ENCODE measurements at regions not wholly inside any gene's neighbourhood (a gene's known extent, or its start where the extent isn't known, plus 50 kb on each side); places are given as distances from the start of the nearest gene placed in this dataset.
A peak's percentile ranks its signal among the peaks of the same experiment; 100 is the strongest.

DNA sequence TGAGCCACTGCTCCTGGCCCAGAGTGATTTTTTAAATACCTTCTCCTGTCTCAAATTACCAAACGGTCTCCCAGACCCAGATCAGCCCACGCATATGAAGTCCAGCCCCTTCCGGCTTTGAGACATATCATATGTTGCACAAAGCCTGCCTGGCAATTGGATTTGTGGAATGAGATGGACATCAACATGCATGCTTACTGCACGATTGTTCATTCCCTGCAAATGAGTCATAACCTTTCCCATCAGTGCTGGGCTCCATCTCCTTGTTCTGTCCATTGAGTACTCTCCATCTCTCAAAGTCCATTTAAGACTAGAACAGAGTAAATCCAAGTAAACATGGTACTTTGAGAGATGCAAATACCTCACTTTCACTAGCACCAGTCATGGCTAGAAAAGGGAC, 612.2 kb upstream of the USP24 start:
- Mint-ChIP-seq H3K9me3 (ENCODE audit: insufficient read depth) (no peaks in the 10 kb centered on the region), H3K4me1 (ENCODE audit: low read depth) (peaks cover 4% of the 10 kb centered on the region)

DNA sequence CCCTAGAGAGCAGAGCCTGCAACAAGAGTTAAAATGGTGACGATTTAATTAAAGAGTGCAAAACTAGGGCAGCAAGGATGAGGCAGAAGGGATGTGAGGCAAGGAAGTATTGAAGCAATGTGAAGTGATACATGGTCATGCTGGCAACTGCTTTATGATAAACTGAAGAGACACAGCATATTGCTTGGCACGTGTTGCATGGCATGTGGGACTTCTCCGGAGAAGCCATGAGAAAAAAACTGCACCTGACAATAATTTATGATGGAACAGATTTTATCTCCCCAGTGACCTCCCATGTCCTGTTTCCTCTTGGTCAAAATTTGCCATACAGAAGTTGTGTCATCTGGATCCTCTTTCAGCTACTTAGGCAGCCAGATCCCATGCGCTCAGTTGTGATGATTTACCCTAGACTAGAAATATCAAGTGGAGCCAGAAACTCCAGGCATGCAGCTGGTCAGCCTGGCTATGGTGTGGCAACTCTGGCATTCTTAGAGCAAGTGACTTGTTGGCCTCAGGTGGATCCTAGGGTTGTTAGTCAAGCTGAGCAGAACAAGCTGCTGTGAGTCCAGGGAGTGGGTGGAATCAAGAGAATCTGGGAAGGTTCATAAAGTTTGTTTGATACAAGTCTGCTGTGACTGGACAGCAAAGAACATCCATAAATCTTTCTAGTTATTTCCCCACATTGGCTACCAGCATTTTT, 611.4 kb upstream of the USP24 start:
- POLR2A ChIA-PET: no interaction called here
- DNase-seq: no peak
- no peak overlapping the region for H3K27ac Mint-ChIP-seq
- peaks cover 2% of the 10 kb centered on the region for H3K4me1 Mint-ChIP-seq (ENCODE audit: low read depth)
- no peaks in the 10 kb centered on the region for H3K27me3 Mint-ChIP-seq (ENCODE audit: low read depth)
- no peaks in the 10 kb centered on the region for H3K9me3 Mint-ChIP-seq (ENCODE audit: insufficient read depth)
- no peak for ATAC-seq
- H3K4me3 Mint-ChIP-seq: no peak overlapping the region
- CTCF ChIA-PET: no interaction called here
- H3K36me3 Mint-ChIP-seq (ENCODE audit: low read depth): no peaks in the 10 kb centered on the region

More for the DNA sequence above, 612.2 kb upstream of the USP24 start:
- POLR2A ChIA-PET: no interaction called here
- CTCF ChIA-PET: no interaction called here
- no peak for DNase-seq
- Mint-ChIP-seq H3K36me3 (ENCODE audit: low read depth) (no peaks in the 10 kb centered on the region), H3K27ac (no peak overlapping the region), H3K4me3 (no peak overlapping the region), H3K27me3 (ENCODE audit: low read depth) (no peaks in the 10 kb centered on the region)
- no peak for ATAC-seq

DNA sequence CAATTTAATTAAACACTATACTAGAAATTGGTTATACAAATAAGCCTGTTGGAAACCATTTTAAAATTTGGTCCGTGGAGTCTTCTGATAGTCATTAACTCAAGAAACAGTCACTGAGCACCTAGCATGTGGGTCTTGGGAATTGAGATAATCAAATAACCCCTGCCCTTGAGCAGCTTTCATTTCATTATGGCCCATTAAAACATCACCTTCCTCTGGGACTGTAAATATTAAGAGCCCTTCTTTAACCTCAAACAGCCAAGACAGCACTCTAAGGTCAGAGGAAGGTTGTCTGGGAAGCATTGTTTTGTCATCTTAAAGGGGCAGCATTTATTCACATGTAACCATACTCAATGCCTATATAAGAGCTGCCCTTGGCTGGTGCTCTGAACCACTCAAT, 610.3 kb upstream of the USP24 start:
- ChIA-PET CTCF (no interaction called here), POLR2A (no interaction called here)
- Mint-ChIP-seq H3K27me3 (ENCODE audit: low read depth) (peaks cover 4% of the 10 kb centered on the region), H3K9me3 (ENCODE audit: insufficient read depth) (no peaks in the 10 kb centered on the region), H3K4me3 (no peak overlapping the region), H3K27ac (no peak overlapping the region), H3K36me3 (ENCODE audit: low read depth) (no peaks in the 10 kb centered on the region), H3K4me1 (ENCODE audit: low read depth) (no peaks in the 10 kb centered on the region)
- ATAC-seq: no peak
- no peak for DNase-seq

DNA sequence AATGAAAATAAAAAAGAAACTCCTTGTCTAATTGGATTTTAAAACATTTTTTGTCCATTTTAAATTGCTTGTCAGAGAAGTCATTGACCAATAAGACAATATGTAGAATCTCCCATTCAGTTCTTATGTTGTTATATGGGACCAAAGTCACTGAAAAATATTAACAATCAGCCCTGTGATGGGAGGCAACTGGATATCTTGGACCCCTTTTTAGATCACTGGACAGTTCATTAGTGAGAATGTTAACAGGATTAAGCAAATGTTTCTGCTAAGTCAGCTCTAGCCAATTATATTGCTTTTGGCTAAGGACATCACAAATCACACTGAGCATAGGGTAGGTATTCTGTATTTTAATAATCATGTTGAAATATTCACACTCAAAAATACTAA, 609.1 kb upstream of the USP24 start:
- CTCF ChIA-PET: no interaction called here
- no peak overlapping the region for H3K4me3 Mint-ChIP-seq
- H3K27ac Mint-ChIP-seq: no peak overlapping the region
- POLR2A ChIA-PET: no interaction called here
- H3K27me3 Mint-ChIP-seq (ENCODE audit: low read depth): peaks cover 4% of the 10 kb centered on the region
- no peaks in the 10 kb centered on the region for H3K9me3 Mint-ChIP-seq (ENCODE audit: insufficient read depth)
- H3K36me3 Mint-ChIP-seq (ENCODE audit: low read depth): no peaks in the 10 kb centered on the region
- no peak for DNase-seq
- ATAC-seq: no peak
- no peaks in the 10 kb centered on the region for H3K4me1 Mint-ChIP-seq (ENCODE audit: low read depth)

DNA sequence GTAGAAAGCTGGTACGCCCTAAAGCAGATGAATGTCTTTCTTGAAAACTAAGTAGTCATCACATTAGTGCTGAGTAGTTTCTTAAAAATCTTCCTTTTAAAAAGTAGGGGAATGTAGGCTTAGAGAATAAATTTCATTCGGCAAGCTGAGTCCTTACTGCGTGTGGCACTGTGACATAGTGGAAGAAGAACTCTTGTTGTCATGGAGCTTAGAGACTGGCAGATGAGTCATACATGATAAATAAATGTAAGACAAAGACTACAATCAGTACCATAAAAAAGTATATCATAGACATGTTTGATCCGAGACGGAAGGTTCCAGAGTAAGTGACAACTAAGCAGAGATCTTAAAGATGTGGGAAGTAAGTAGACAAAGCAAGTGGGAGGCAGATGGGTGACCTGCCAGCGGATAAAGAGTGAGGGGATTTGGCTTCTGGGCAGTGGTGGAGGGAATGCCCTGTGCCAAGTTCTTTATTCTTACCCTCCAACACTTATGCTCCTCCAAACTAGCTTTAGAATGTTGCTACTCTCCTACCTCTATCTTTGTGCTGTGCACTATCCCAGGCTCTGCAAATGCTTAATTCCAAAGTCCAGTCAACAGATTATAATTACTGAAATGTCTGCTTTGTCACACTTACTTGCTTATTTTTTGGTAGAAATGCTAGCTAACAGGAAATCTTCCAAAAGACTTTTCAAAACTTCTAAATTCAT, 608.5 kb upstream of the USP24 start:
- H3K4me3 Mint-ChIP-seq: no peak overlapping the region
- no peaks in the 10 kb centered on the region for H3K9me3 Mint-ChIP-seq (ENCODE audit: insufficient read depth)
- CTCF ChIA-PET: no interaction called here
- DNase-seq (no peak), ATAC-seq (no peak)
- no peaks in the 10 kb centered on the region for H3K36me3 Mint-ChIP-seq (ENCODE audit: low read depth)
- H3K27me3 Mint-ChIP-seq (ENCODE audit: low read depth): peaks cover 4% of the 10 kb centered on the region
- no peaks in the 10 kb centered on the region for H3K4me1 Mint-ChIP-seq (ENCODE audit: low read depth)
- no peak overlapping the region for H3K27ac Mint-ChIP-seq
- POLR2A ChIA-PET: no interaction called here

DNA sequence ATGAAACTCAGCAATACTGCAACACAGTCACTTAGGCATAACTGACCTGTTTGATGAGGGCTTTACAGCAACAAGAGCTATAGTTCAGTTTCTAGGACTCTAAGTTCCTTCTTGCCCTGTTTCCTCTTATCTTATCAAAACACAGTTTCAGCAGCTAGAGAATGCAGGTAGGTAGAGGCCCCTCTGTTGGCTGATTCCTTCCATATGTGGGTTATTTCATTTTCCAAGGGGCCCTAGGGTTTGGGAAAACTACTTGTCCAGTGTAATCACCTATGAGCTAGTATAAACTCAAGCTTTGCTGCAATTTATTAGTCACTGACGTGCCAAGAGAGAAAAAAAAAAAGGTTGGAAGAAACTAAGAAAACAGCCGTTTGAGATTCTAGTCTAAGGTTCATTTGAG, 607.7 kb upstream of the USP24 start:
- Mint-ChIP-seq H3K4me1 (ENCODE audit: low read depth) (no peaks in the 10 kb centered on the region), H3K4me3 (no peak overlapping the region), H3K9me3 (ENCODE audit: insufficient read depth) (no peaks in the 10 kb centered on the region), H3K27me3 (ENCODE audit: low read depth) (peaks cover 4% of the 10 kb centered on the region), H3K36me3 (ENCODE audit: low read depth) (no peaks in the 10 kb centered on the region), H3K27ac (no peak overlapping the region)
- CTCF ChIA-PET: no interaction called here
- ATAC-seq (no peak), DNase-seq (no peak)
- POLR2A ChIA-PET: no interaction called here

DNA sequence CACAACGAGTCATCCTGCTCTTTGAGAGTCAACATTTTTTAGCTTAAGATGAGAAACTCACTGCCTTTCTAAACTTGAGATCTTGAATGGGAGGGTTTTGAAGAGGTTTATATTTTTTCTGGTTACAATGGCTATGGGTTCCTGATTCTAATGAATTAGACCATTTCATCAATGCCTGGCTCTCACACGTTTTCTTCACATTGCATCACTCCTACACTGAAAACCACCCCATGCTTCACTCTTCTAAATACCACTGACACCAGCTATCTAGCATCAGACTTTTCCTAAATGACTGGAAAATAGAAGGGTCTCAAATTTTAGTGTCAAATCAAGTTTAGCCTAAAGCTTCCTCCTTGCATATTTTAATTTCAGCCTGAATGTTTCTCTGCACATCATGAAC, 606.1 kb upstream of the USP24 start:
- ATAC-seq (no peak), DNase-seq (no peak)
- ChIA-PET CTCF (no interaction called here), POLR2A (no interaction called here)
- peaks cover 4% of the 10 kb centered on the region for H3K4me1 Mint-ChIP-seq (ENCODE audit: low read depth)
- H3K27ac Mint-ChIP-seq: no peak overlapping the region
- H3K4me3 Mint-ChIP-seq: no peak overlapping the region
- H3K9me3 Mint-ChIP-seq (ENCODE audit: insufficient read depth): no peaks in the 10 kb centered on the region
- H3K27me3 Mint-ChIP-seq (ENCODE audit: low read depth): peaks cover 4% of the 10 kb centered on the region
- H3K36me3 Mint-ChIP-seq (ENCODE audit: low read depth): no peaks in the 10 kb centered on the region

DNA sequence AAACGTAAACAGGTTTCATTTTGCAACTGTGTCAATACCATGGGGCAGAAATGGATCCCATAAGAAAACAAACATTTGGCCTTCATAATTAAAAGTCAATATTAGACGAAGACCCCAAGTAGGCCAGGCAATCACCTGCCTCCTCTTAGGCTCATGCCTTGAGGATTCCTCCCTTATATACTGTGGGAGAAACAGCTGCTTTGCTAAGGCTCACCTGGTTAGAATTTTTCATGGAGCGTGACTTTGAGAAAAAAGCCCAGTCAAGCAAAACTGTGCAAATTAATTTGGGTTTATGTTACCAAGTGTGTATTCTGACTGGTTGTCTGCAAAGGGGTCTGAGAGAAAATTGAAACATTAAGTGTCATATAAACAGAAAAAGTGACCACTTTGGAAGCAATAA, 605.3 kb upstream of the USP24 start:
- POLR2A ChIA-PET: no interaction called here

DNA sequence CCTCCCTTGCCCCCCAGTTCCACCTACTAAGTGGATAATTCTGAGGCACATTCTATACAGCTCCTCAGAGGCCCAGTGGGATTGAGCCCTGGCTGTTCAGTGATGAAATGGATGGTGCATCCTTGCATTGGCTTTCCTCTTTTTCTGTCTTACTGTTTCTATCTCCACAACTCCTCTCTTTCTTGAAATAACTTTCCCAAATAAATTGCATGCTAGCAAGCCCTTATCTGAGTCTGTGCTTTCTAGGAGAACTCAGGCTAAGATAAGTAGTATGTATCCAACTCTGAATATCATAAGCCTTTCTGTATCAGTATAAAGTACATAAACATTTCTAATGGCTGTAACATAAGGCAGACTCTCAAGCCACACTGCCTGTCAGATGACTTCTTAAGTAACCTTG, 603.8 kb upstream of the USP24 start:
- ChIA-PET POLR2A (no interaction called here), CTCF (no interaction called here)
- no peak for ATAC-seq
- no peak overlapping the region for H3K27ac Mint-ChIP-seq
- peaks cover 4% of the 10 kb centered on the region for H3K4me1 Mint-ChIP-seq (ENCODE audit: low read depth)
- no peak overlapping the region for H3K4me3 Mint-ChIP-seq
- H3K36me3 Mint-ChIP-seq (ENCODE audit: low read depth): no peaks in the 10 kb centered on the region
- no peaks in the 10 kb centered on the region for H3K9me3 Mint-ChIP-seq (ENCODE audit: insufficient read depth)
- no peak for DNase-seq
- peaks cover 4% of the 10 kb centered on the region for H3K27me3 Mint-ChIP-seq (ENCODE audit: low read depth)

More for the DNA sequence above, 605.3 kb upstream of the USP24 start:
- ATAC-seq (no peak), DNase-seq (no peak)
- no peak overlapping the region for H3K27ac Mint-ChIP-seq
- H3K27me3 Mint-ChIP-seq (ENCODE audit: low read depth): peaks cover 4% of the 10 kb centered on the region
- CTCF ChIA-PET: no interaction called here
- peaks cover 4% of the 10 kb centered on the region for H3K4me1 Mint-ChIP-seq (ENCODE audit: low read depth)
- no peaks in the 10 kb centered on the region for H3K36me3 Mint-ChIP-seq (ENCODE audit: low read depth)
- H3K4me3 Mint-ChIP-seq: no peak overlapping the region
- H3K9me3 Mint-ChIP-seq (ENCODE audit: insufficient read depth): no peaks in the 10 kb centered on the region

DNA sequence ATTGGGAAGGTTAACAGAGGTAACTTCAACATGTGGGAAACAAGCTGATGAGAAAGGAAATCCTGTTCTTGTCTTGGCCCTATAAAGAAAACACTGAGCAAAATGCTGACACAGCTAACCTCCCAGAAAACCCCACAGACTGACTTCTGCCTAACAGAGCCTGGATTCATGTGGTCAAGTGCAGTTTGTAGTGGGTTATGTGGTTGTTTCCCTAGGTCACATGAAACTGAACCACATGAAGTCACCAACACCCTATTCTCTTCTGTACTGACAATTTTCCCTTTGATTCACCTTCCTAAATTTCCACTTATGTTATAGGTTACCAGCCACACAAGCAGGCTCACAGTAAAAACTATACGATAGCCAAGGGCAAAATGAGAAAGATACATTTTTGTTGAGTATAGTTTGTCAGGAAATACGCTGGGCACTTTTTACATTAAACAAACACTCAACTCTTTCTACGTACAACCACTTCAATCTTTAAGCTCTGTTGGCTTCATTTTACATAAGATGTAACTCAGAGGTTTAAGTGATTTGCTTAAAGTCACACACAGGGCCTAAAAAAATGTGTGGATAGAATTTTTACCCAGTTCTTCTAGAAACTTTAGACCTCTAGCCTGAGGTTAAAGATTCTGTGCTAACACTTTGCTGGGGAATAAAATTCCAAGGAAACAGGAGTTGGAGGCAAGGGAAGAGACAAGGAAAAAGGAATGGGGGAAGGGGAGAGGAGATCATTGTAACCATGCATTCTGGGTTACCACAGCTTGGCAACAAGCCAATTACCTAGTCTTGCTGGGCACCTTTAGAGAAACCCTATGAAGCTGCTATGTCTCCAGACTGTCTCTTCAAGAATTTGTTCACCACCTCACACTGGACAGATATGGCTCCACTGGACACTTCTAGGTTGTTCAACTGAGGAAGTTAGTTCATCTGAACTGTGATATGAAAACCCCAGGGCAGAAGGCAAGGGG, 601.6 kb upstream of the USP24 start:
- DNase-seq (peak; percentile 22), ATAC-seq (no peak)
- POLR2A ChIA-PET: no interaction called here
- no peak overlapping the region for H3K27ac Mint-ChIP-seq
- no peaks in the 10 kb centered on the region for H3K36me3 Mint-ChIP-seq (ENCODE audit: low read depth)
- H3K4me3 Mint-ChIP-seq: no peak overlapping the region
- peaks cover 4% of the 10 kb centered on the region for H3K4me1 Mint-ChIP-seq (ENCODE audit: low read depth)
- no peaks in the 10 kb centered on the region for H3K9me3 Mint-ChIP-seq (ENCODE audit: insufficient read depth)
- H3K27me3 Mint-ChIP-seq (ENCODE audit: low read depth): peaks cover 4% of the 10 kb centered on the region
- CTCF ChIA-PET: no interaction called here

DNA sequence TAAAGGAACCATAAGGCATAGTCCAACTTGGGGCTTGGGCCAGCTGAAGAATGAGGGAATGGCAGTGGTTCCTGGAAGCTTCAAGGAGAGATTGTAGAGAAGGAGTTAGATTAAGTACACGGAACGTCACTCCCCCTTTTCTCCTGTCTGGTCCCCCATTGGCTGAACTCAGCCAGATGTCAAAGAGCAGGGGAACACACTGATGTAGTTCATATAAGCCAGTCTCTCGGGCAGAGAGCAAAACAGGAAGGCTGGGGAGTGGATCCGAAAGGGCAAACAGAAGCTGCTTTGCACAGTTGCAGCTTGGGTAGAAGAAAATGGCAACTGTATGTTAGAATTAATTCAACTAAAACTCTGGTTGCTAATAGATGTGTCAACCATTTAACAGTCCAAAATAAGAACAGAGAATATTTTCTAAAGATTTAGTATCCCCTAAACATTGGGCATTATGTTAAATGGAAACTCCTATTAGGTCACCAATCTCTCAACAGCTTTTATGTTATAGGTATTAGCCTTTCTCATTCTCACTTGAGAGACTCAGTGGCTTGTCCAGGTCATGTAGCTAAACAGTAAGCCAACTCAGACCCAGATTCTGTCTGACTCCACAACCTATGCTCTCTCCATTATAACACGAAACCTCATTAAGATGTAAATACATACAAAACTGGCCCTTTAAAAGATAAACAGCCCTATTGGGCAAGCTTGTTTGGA, 600.7 kb upstream of the USP24 start:
- Mint-ChIP-seq H3K36me3 (ENCODE audit: low read depth) (no peaks in the 10 kb centered on the region), H3K27ac (no peak overlapping the region), H3K4me3 (no peak overlapping the region), H3K4me1 (ENCODE audit: low read depth) (peaks cover 4% of the 10 kb centered on the region), H3K27me3 (ENCODE audit: low read depth) (no peaks in the 10 kb centered on the region), H3K9me3 (ENCODE audit: insufficient read depth) (no peaks in the 10 kb centered on the region)
- POLR2A ChIA-PET: no interaction called here
- ATAC-seq: no peak
- CTCF ChIA-PET: no interaction called here
- no peak for DNase-seq

DNA sequence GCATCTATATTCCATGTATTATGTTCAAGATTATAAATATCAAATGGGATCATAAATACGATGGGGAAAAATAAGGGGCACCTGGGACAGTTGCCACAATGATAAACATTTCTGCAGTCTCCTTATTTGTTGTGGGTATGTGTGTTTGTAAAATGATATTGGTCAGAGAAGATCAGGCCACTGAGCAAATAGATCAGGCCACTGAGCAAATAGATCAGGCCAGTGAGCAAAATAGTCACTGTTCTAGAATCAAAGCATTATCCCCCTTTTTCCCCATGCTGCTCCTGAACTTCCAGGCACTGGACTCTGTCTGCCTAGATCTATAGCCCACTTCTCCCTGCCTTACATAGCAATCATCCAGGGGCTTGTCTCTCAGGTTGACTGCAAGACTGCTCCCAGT, 599.8 kb upstream of the USP24 start:
- Mint-ChIP-seq H3K27me3 (ENCODE audit: low read depth) (no peaks in the 10 kb centered on the region), H3K36me3 (ENCODE audit: low read depth) (no peaks in the 10 kb centered on the region), H3K4me3 (no peak overlapping the region), H3K9me3 (ENCODE audit: insufficient read depth) (no peaks in the 10 kb centered on the region), H3K4me1 (ENCODE audit: low read depth) (peaks cover 4% of the 10 kb centered on the region), H3K27ac (no peak overlapping the region)
- ATAC-seq (no peak), DNase-seq (no peak)
- ChIA-PET CTCF (no interaction called here), POLR2A (no interaction called here)

Data from activated CD8-positive, alpha-beta T cell treated with anti-CD3 and anti-CD28 coated beads, Interleukin-2, amount 10 ng/mL, durations not matched to agents 7 days and 5 days (primary cell).